ENCODE measurements at regions not wholly inside any gene's neighbourhood (a gene's known extent, or its start where the extent isn't known, plus 50 kb on each side); places are given as distances from the start of the nearest gene placed in this dataset.
"Not testable (repeated sequence)": the region's sequence is repeated elsewhere in the genome, so short reads cannot be mapped to it uniquely, and the experiment has no call there.

GRCh38 chr17:21470422-21470821 is 94.3 kb downstream of the KCNJ12 start:
- not testable (repeated sequence) for H3K4me3 Mint-ChIP-seq; H3K4me1 Mint-ChIP-seq (ENCODE audit: low read depth); H3K27ac Mint-ChIP-seq; H3K9me3 Mint-ChIP-seq; H3K36me3 Mint-ChIP-seq (ENCODE audit: low read depth)
- H3K27me3 Mint-ChIP-seq = peaks cover 14% of the 10 kb centered on the region

DNA sequence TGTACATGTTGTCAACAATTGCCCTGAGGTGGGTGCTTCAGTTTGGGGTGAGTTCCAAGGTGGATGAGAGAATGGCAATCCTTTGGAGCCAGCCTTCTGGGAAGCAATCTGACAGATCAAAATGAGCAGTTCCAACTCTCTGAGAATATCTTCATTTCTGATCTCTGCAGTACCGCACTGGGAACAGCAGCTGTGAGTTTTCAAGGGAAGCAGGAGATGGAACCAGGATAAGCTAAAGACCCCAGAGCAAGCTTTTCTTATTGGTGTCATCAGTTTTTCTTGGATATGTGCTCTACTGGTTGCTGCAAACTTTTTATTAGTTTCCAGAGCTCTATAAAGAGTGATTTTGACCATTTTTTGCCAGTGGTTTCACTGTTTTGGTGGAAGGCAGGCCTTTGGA is 94.7 kb downstream of the KCNJ12 start:
- no peaks in the 10 kb centered on the region for H3K36me3 Mint-ChIP-seq (ENCODE audit: low read depth)
- H3K4me3 Mint-ChIP-seq = no peak overlapping the region
- H3K27ac Mint-ChIP-seq = no peak overlapping the region
- peaks cover 14% of the 10 kb centered on the region for H3K27me3 Mint-ChIP-seq
- no peaks in the 10 kb centered on the region for H3K4me1 Mint-ChIP-seq (ENCODE audit: low read depth)
- H3K9me3 Mint-ChIP-seq = no peaks in the 10 kb centered on the region

GRCh38 chr17:21474815-21475214 is 98.7 kb downstream of the KCNJ12 start:
- H3K4me1 Mint-ChIP-seq (ENCODE audit: low read depth) = no peaks in the 10 kb centered on the region
- no peak overlapping the region for H3K27ac Mint-ChIP-seq
- peaks cover 24% of the 10 kb centered on the region for H3K27me3 Mint-ChIP-seq
- no peaks in the 10 kb centered on the region for H3K9me3 Mint-ChIP-seq
- peaks cover 6% of the 10 kb centered on the region for H3K36me3 Mint-ChIP-seq (ENCODE audit: low read depth)
- no peak overlapping the region for H3K4me3 Mint-ChIP-seq

DNA sequence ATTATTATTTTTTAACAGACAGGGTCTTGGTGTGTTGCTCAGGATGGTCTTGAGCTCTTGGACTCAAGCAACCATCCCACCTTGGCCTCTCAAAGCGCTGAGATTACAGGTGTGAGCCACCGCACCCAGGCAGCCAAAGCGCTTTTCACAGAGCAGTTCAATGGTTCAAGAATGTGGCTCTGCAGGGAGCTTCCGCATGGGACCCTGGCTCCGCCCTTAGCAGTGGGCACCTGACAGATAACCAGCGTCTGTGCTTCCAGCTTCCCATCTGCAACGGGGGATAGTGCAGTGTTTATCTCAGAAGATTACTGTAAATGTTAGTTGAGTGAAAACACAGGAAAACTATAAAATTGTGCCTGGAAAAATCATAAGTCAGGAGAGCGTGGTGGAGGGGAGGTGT is 99.4 kb downstream of the KCNJ12 start:
- H3K27me3 Mint-ChIP-seq = peaks cover 28% of the 10 kb centered on the region
- no peaks in the 10 kb centered on the region for H3K9me3 Mint-ChIP-seq
- no peak overlapping the region for H3K27ac Mint-ChIP-seq
- H3K4me1 Mint-ChIP-seq (ENCODE audit: low read depth) = no peaks in the 10 kb centered on the region
- H3K4me3 Mint-ChIP-seq = no peak overlapping the region
- H3K36me3 Mint-ChIP-seq (ENCODE audit: low read depth) = peaks cover 6% of the 10 kb centered on the region

- Mint-ChIP-seq H3K4me1 (ENCODE audit: low read depth) (no peaks in the 10 kb centered on the region), H3K27me3 (peaks cover 22% of the 10 kb centered on the region), H3K36me3 (ENCODE audit: low read depth) (peaks cover 6% of the 10 kb centered on the region), H3K4me3 (no peak overlapping the region), H3K9me3 (no peaks in the 10 kb centered on the region), H3K27ac (no peak overlapping the region)
Observed at GRCh38 chr17:21476867-21477266, 100.7 kb downstream of the KCNJ12 start.

DNA sequence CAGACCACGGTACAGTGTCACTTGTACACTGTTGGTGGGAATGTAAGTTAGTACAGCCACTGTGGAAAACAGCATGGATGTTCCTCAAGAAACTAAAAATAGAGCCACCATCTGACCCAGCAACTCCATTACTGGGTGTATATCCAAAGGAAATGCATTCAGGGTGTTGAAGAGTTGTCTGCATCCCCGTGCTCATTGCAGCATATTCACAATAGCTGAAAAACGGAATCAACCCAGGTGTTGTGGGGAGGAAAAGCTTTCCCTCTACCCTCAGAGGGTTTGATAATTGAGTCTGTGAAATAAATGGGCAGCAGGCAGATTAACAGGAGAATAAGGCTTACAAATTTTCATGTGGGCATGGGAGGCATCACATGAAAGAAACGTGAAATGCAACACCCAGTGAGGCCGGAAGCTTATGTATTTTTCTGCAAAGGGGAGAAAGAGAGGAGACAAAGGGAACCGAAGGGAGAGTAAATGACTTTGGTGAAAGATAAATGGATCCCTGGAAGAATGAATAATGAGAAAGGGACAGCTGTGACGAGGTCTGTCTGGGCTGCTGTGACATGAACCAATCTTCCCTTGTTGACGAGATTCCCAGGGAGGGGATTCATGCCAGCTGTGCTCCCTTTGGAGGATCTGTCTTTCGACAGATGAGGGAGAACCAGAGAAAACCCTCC is 106.2 kb downstream of the KCNJ12 start:
- Mint-ChIP-seq H3K4me3 (no peak overlapping the region), H3K9me3 (no peaks in the 10 kb centered on the region), H3K36me3 (ENCODE audit: low read depth) (peaks cover 6% of the 10 kb centered on the region), H3K27me3 (peaks cover 37% of the 10 kb centered on the region), H3K4me1 (ENCODE audit: low read depth) (no peaks in the 10 kb centered on the region), H3K27ac (no peak overlapping the region)

GRCh38 chr17:21488043-21488442 is 111.9 kb downstream of the KCNJ12 start:
- not testable (repeated sequence) for H3K36me3 Mint-ChIP-seq (ENCODE audit: low read depth); H3K27ac Mint-ChIP-seq; H3K9me3 Mint-ChIP-seq; H3K4me1 Mint-ChIP-seq (ENCODE audit: low read depth); H3K4me3 Mint-ChIP-seq
- H3K27me3 Mint-ChIP-seq = peaks cover 19% of the 10 kb centered on the region

DNA sequence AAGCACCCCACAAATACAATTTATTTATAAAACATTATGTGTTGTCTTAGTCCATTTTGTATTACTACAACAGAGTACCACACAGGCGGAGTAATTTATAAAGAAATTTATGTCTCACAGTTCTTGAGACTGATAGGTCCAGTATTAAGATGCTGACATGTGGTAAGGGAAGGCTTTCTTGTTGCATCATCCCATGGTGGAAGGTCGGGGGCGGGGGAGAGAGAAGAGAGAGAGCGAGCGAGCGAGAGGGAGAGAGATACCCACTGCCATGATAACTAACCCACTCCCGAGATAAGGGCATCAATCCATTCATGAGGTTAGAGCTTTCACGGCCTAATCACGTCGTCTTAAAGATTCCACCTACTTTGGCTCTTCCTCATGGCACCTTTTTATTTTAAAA is 117.8 kb downstream of the KCNJ12 start:
- Mint-ChIP-seq H3K36me3 (ENCODE audit: low read depth) (no peaks in the 10 kb centered on the region), H3K4me3 (no peak overlapping the region), H3K4me1 (ENCODE audit: low read depth) (no peaks in the 10 kb centered on the region), H3K9me3 (no peaks in the 10 kb centered on the region), H3K27me3 (peaks cover 4% of the 10 kb centered on the region), H3K27ac (no peak overlapping the region)

- Mint-ChIP-seq H3K27me3 (peaks cover 4% of the 10 kb centered on the region), H3K4me3 (no peak overlapping the region), H3K9me3 (no peaks in the 10 kb centered on the region), H3K27ac (no peak overlapping the region), H3K4me1 (ENCODE audit: low read depth) (no peaks in the 10 kb centered on the region), H3K36me3 (ENCODE audit: low read depth) (no peaks in the 10 kb centered on the region)
Observed at GRCh38 chr17:21495281-21495680, 119.1 kb downstream of the KCNJ12 start.

DNA sequence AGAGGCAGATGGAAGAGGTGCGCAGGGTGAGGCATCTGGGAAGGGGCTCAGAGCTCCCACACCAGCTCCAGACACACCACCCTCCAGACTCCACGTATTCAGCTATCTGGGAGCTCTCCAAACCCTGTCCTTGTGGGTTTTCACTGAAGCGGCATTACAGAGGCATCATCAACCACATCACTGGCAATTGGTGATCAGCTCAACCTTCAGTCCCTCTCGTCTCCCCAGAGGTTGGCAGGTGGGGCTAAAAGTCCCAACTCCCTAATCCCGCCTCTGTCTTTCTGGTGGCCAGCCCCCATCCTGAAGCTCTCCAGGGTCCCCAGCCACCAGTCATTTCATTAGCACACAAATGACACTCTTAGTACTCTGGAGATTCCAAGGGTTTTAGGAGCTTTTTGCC is 123.9 kb downstream of the KCNJ12 start:
- Mint-ChIP-seq H3K27me3 (peaks cover 7% of the 10 kb centered on the region), H3K36me3 (ENCODE audit: low read depth) (no peaks in the 10 kb centered on the region), H3K4me3 (no peak overlapping the region), H3K4me1 (ENCODE audit: low read depth) (no peaks in the 10 kb centered on the region), H3K9me3 (no peaks in the 10 kb centered on the region), H3K27ac (no peak overlapping the region)

GRCh38 chr17:21501927-21502700 is 126.0 kb downstream of the KCNJ12 start:
- not testable (repeated sequence) for H3K9me3 Mint-ChIP-seq

GRCh38 chr17:21505819-21506815 is 130.0 kb downstream of the KCNJ12 start:
- peaks cover 23% of the 10 kb centered on the region for H3K27me3 Mint-ChIP-seq
- H3K9me3 Mint-ChIP-seq = no peaks in the 10 kb centered on the region
- peaks cover 4% of the 10 kb centered on the region for H3K4me1 Mint-ChIP-seq (ENCODE audit: low read depth)
- no peak overlapping the region for H3K27ac Mint-ChIP-seq
- H3K4me3 Mint-ChIP-seq = no peak overlapping the region
- H3K36me3 Mint-ChIP-seq (ENCODE audit: low read depth) = no peaks in the 10 kb centered on the region

More at GRCh38 chr17:21501927-21502700, 126.0 kb downstream of the KCNJ12 start:
- not testable (repeated sequence) for H3K4me1 Mint-ChIP-seq (ENCODE audit: low read depth); H3K27ac Mint-ChIP-seq; H3K27me3 Mint-ChIP-seq; H3K4me3 Mint-ChIP-seq; H3K36me3 Mint-ChIP-seq (ENCODE audit: low read depth)

GRCh38 chr17:21507806-21508205 is 131.6 kb downstream of the KCNJ12 start:
- Mint-ChIP-seq H3K4me1 (ENCODE audit: low read depth) (peaks cover 11% of the 10 kb centered on the region), H3K27me3 (peaks cover 28% of the 10 kb centered on the region)
- not testable (repeated sequence) for H3K9me3 Mint-ChIP-seq; H3K27ac Mint-ChIP-seq; H3K36me3 Mint-ChIP-seq (ENCODE audit: low read depth); H3K4me3 Mint-ChIP-seq

DNA sequence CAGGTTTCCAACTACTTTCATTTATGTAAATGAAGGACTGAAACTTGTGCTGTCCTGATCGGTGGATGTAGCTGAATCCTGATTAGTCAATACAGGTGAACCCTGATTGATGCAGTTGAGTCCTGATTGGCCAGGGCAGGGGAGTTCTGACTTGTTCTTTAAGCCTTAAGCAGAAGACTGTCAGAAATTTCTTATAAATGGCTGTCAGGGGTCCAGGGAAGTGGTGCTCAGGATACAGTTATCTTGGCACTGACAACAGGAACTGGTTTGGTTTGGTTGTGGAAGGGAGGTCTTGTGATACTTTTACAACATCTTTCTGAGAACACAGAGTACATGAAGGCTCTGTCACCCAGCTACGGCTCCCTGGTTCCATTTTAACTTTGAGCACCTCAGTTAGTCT is 132.1 kb downstream of the KCNJ12 start:
- no peaks in the 10 kb centered on the region for H3K36me3 Mint-ChIP-seq (ENCODE audit: low read depth)
- H3K27ac Mint-ChIP-seq = no peak overlapping the region
- no peaks in the 10 kb centered on the region for H3K9me3 Mint-ChIP-seq
- no peak overlapping the region for H3K4me3 Mint-ChIP-seq
- peaks cover 28% of the 10 kb centered on the region for H3K27me3 Mint-ChIP-seq
- peaks cover 11% of the 10 kb centered on the region for H3K4me1 Mint-ChIP-seq (ENCODE audit: low read depth)

DNA sequence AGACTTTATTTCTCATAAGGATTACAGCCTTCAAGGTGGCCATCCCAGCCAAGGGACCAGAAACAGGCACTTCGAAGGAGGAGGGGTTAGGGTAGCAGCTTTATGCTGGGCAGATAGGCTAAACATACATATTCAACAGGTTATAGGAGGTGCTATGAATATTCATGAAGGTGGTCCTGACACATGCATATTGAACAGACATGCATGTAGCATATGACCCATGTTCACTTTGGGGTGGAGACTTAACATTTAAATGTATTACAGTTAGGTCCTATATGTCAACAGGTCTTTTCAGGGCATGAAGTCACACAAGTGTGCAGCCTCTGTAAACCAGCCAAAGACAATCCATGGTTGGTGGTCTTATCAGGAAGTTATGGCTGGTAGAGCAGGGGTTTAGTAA is 133.2 kb downstream of the KCNJ12 start:
- not testable (repeated sequence) for H3K36me3 Mint-ChIP-seq (ENCODE audit: low read depth); H3K27ac Mint-ChIP-seq; H3K9me3 Mint-ChIP-seq; H3K4me3 Mint-ChIP-seq
- Mint-ChIP-seq H3K4me1 (ENCODE audit: low read depth) (peaks cover 11% of the 10 kb centered on the region), H3K27me3 (peaks cover 31% of the 10 kb centered on the region)
